GM12891 (cell line): ENCODE measurements at regions not wholly inside any gene's neighbourhood (a gene's known extent, or its start where the extent isn't known, plus 50 kb on each side); places are given as distances from the start of the nearest gene placed in this dataset.

Experiments
- POLR2A ChIP-seq: IDR thresholded peaks from 2 replicates; pipeline ENCODE4 v1.6.1; 2011; ENCODE audit warnings: low read depth, low read length, control low read depth
- POLR2AphosphoS5 ChIP-seq: IDR thresholded peaks from 2 replicates; pipeline ENCODE4 v1.6.1; 2011; ENCODE audit warnings: low read depth, low read length, control low read depth
- POU2F2 ChIP-seq: IDR thresholded peaks from 2 replicates; pipeline ENCODE4 v1.6.1; 2011; ENCODE audit warnings: low read depth, mild to moderate bottlenecking, control low read depth, low read length, moderate library complexity
- SPI1 ChIP-seq: IDR thresholded peaks from 2 replicates; pipeline ENCODE4 v1.6.1; 2011; ENCODE audit warnings: low read depth, low read length, control low read depth
- TAF1 ChIP-seq: IDR thresholded peaks from 2 replicates; pipeline ENCODE4 v1.6.1; 2011; ENCODE audit warnings: low read depth, low read length, control low read depth

- no peak for TF ChIP-seq POLR2AphosphoS5
- TF ChIP-seq TAF1, result no peak
- no peak for TF ChIP-seq POLR2A
- TF ChIP-seq POU2F2, result no peak
- no peak for TF ChIP-seq SPI1
Observed at GRCh38 chr6:103879800-103880199, 979.9 kb downstream of the HACE1 start.
